NCI-H2029 (cell line): ENCODE measurements at regions not wholly inside any gene's neighbourhood (a gene's known extent, or its start where the extent isn't known, plus 50 kb on each side); places are given as distances from the start of the nearest gene placed in this dataset.

ENCODE experiments used
- DNase-seq: peaks from one replicate; lab custom pipeline; 2025; lab: John Stamatoyannopoulos, UW

- DNase-seq = no peak
Observed at GRCh38 chr2:154910701-154911100, 212.2 kb downstream of the KCNJ3 start.

- no peak for DNase-seq
Observed at GRCh38 chr2:154908327-154908726, 209.8 kb downstream of the KCNJ3 start.
